Panc1 (cell line): ENCODE measurements at regions not wholly inside any gene's neighbourhood (a gene's known extent, or its start where the extent isn't known, plus 50 kb on each side); places are given as distances from the start of the nearest gene placed in this dataset.

Experiments
- ATAC-seq: fragments of 200-7000 bp; cut with Tn5 transposase; 2 replicates; pipeline ENCODE4 v1.9.1; 2020; ENCODE audit warnings: mild to moderate bottlenecking, moderate library complexity
- BruUV-seq: library from RNA; stranded (reverse); fragments of 400-500 nt; replicated peaks from 2 replicates; lab custom pipeline; 2021; lab: Mats Ljungman, UMichigan
- CTCF ChIA-PET: fragments of 300-600 bp; sonication (Branson Sonifier 250); formaldehyde crosslinking; loops from one replicate; lab custom pipeline; 2022; ENCODE audit warnings: antibody characterized with exemption; lab: Charles Lee
- POLR2A ChIA-PET: fragments of 300-600 bp; sonication (Branson Sonifier 250); formaldehyde crosslinking; loops from one replicate; lab custom pipeline; 2022; ENCODE audit warnings: antibody characterized with exemption; lab: Charles Lee
- DNase-seq: peaks from one replicate; pipeline ENCODE4 v3.0.0-alpha.2; 2010; ENCODE audit warnings: low read depth, low spot score
- H3K27ac ChIP-seq: 2 replicates; pipeline ENCODE4 v1.5.1; 2011; ENCODE audit warnings: mild to moderate bottlenecking, low read length, inconsistent platforms
- H3K27me3 ChIP-seq: fragments of 200-500 bp; sonication (Bioruptor generic); 2 replicates; pipeline ENCODE4 v1.6.0; 2014; ENCODE audit warnings: low read length, inconsistent platforms; ENCODE audit not compliant: control insufficient read depth, insufficient read depth
- H3K36me3 ChIP-seq: fragments of 200-500 bp; sonication (Bioruptor generic); 2 replicates; pipeline ENCODE4 v1.5.1; 2014; ENCODE audit warnings: inconsistent platforms, mild to moderate bottlenecking, low read length, moderate library complexity; ENCODE audit not compliant: control insufficient read depth, insufficient read depth
- H3K4me1 ChIP-seq: 2 replicates; pipeline ENCODE4 v1.5.1; 2011; ENCODE audit warnings: inconsistent platforms, mild to moderate bottlenecking, low read length, moderate library complexity; ENCODE audit not compliant: control insufficient read depth, insufficient read depth
- H3K4me3 ChIP-seq, 2 experiments: 2 replicates each; pipeline ENCODE4 v1.5.1; 2011 to 2012; ENCODE audit warnings: low read depth in 2 of 2, low read length in 2 of 2, mild to moderate bottlenecking in 2 of 2, inconsistent platforms in 1 of 2, moderate library complexity in 1 of 2
- H3K9me3 ChIP-seq: fragments of 200-500 bp; sonication (Bioruptor generic); 2 replicates; pipeline ENCODE4 v1.5.1; 2014; ENCODE audit warnings: low read depth, mild to moderate bottlenecking, inconsistent platforms, low read length, moderate library complexity; ENCODE audit not compliant: control insufficient read depth, insufficient read depth
- POLR2AphosphoS5 ChIP-seq: IDR thresholded peaks from 2 replicates; pipeline ENCODE4 v1.6.1; 2012; ENCODE audit warnings: mild to moderate bottlenecking, low read depth, low read length, moderate library complexity
- SIN3A ChIP-seq: IDR thresholded peaks from 2 replicates; pipeline ENCODE4 v1.6.1; 2012; ENCODE audit warnings: low read depth, mild to moderate bottlenecking, low read length, moderate library complexity, borderline replicate concordance; ENCODE audit not compliant: insufficient read depth
- TCF7L2 ChIP-seq: IDR thresholded peaks from 2 replicates; pipeline ENCODE4 v1.6.1; 2011; ENCODE audit warnings: mild to moderate bottlenecking, low read depth, low read length, inconsistent platforms
- in situ Hi-C: cut with HindIII; loops from 2 replicates; pipeline ENCODE4 v1.10.0; 2016; ENCODE audit warnings: low sequenced_read_pairs, low pct_unique_long_range_greater_than_20kb
- intact Hi-C: fragments of 100-400 bp; cut with micrococcal nuclease; formaldehyde crosslinking; loops from one replicate; pipeline ENCODE4 v1.10.0; 2022; ENCODE audit not compliant: unreplicated experiment
- TF ChIP-seq, protein P1 (sequence below): fragments of 450-650 bp; IDR thresholded peaks from 2 replicates; pipeline ENCODE4 v1.5.1; 2017; ENCODE audit warnings: mild to moderate bottlenecking
- TF ChIP-seq, protein P2 (sequence below), 2 experiments: IDR thresholded peaks; 2 replicates each; pipeline ENCODE4 v1.6.1; 2011 to 2012; ENCODE audit warnings: low read depth in 2 of 2, control low read depth in 1 of 2, low read length in 1 of 2, mild to moderate bottlenecking in 1 of 2, moderate library complexity in 1 of 2; ENCODE audit not compliant: insufficient read depth in 1 of 2

DNA sequence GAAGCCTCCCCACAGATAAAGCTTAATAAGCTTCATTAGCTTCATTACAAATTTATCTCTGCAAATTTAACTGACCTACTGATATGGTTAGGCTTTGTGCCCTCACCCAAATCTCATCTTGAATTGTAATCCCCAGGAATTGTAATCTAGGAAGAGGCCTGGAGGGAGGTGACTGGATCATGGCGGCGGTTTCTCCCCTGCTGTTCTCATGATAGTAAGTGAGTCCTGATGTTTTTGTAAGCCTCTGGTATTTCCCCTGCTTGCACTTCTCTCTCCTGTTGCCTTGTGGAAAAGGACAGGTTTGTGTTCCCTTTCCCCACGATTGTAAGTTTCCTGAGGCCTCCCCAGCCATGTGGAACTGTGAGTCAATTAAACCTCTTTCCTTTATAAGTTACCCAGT is 226.1 kb upstream of the TTC14 start:
- CTCF ChIA-PET, result no interaction called here
- intact Hi-C loops (no loop called here), in situ Hi-C loops (no loop called here)
- Histone ChIP-seq H3K4me1 (no peaks in the 10 kb centered on the region), H3K4me3 (no peak overlapping the region), H3K27ac (no peak overlapping the region), H3K9me3 (no peaks in the 10 kb centered on the region), H3K36me3 (no peaks in the 10 kb centered on the region), H3K27me3 (no peaks in the 10 kb centered on the region)
- BruUV-seq, result no TSS peak
- TF ChIP-seq, protein P1, sequence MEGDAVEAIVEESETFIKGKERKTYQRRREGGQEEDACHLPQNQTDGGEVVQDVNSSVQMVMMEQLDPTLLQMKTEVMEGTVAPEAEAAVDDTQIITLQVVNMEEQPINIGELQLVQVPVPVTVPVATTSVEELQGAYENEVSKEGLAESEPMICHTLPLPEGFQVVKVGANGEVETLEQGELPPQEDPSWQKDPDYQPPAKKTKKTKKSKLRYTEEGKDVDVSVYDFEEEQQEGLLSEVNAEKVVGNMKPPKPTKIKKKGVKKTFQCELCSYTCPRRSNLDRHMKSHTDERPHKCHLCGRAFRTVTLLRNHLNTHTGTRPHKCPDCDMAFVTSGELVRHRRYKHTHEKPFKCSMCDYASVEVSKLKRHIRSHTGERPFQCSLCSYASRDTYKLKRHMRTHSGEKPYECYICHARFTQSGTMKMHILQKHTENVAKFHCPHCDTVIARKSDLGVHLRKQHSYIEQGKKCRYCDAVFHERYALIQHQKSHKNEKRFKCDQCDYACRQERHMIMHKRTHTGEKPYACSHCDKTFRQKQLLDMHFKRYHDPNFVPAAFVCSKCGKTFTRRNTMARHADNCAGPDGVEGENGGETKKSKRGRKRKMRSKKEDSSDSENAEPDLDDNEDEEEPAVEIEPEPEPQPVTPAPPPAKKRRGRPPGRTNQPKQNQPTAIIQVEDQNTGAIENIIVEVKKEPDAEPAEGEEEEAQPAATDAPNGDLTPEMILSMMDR, result no peak
- POLR2A ChIA-PET, result no interaction called here
- no peak for ATAC-seq
- DNase-seq, result no peak

DNA sequence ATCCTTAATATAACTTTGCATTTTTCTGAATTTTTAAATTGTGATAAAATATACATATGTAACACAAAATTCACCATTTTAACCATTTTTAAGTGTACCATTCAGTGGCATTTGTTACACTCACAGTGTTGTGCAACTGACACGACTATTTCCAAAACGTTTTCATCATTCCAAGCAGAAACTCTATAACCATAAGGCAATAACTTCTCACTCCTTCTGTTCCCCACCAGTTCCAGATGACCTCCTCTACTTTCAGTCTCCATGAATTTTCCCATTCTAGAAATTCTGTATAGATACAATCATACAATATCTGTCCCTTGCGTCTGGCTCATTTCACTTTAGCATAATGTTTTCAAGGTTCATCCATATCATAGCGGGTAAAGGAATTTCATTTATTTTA is 223.5 kb upstream of the TTC14 start:
- no peaks in the 10 kb centered on the region for H3K4me1 ChIP-seq
- ATAC-seq, result no peak
- no peaks in the 10 kb centered on the region for H3K9me3 ChIP-seq
- intact Hi-C loops, result no loop called here
- H3K4me3 ChIP-seq, result no peak overlapping the region
- DNase-seq, result no peak
- BruUV-seq, result no TSS peak
- H3K27ac ChIP-seq, result no peak overlapping the region
- TF ChIP-seq SIN3A (no peak), TCF7L2 (no peak), POLR2AphosphoS5 (no peak)
- TF ChIP-seq, protein P1, result no peak
- TF ChIP-seq, protein P2, sequence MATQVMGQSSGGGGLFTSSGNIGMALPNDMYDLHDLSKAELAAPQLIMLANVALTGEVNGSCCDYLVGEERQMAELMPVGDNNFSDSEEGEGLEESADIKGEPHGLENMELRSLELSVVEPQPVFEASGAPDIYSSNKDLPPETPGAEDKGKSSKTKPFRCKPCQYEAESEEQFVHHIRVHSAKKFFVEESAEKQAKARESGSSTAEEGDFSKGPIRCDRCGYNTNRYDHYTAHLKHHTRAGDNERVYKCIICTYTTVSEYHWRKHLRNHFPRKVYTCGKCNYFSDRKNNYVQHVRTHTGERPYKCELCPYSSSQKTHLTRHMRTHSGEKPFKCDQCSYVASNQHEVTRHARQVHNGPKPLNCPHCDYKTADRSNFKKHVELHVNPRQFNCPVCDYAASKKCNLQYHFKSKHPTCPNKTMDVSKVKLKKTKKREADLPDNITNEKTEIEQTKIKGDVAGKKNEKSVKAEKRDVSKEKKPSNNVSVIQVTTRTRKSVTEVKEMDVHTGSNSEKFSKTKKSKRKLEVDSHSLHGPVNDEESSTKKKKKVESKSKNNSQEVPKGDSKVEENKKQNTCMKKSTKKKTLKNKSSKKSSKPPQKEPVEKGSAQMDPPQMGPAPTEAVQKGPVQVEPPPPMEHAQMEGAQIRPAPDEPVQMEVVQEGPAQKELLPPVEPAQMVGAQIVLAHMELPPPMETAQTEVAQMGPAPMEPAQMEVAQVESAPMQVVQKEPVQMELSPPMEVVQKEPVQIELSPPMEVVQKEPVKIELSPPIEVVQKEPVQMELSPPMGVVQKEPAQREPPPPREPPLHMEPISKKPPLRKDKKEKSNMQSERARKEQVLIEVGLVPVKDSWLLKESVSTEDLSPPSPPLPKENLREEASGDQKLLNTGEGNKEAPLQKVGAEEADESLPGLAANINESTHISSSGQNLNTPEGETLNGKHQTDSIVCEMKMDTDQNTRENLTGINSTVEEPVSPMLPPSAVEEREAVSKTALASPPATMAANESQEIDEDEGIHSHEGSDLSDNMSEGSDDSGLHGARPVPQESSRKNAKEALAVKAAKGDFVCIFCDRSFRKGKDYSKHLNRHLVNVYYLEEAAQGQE (IDR thresholded peaks at IDR 0.05; ENCODE audit: insufficient read depth in 1 of 2, low read depth in 2 of 2, low read length in 1 of 2), result no peak
- H3K36me3 ChIP-seq, result no peaks in the 10 kb centered on the region
- no peaks in the 10 kb centered on the region for H3K27me3 ChIP-seq
- in situ Hi-C loops, result no loop called here
- ChIA-PET POLR2A (no interaction called here), CTCF (no interaction called here)
